Mesothelial cell of epicardium (in vitro differentiated cells): ENCODE measurements at regions not wholly inside any gene's neighbourhood (a gene's known extent, or its start where the extent isn't known, plus 50 kb on each side); places are given as distances from the start of the nearest gene placed in this dataset.

Experiments
- DNase-seq, 2 experiments: peaks; one replicate each; pipeline ENCODE4 v3.0.0; 2021; ENCODE audit warnings: low spot score in 2 of 2; ENCODE audit not compliant: unreplicated experiment in 2 of 2
- H3K27ac Mint-ChIP-seq: 2 replicates; pipeline ENCODE4 v1.8.0; 2021; ENCODE audit warnings: mixed read lengths
- H3K27me3 Mint-ChIP-seq: 2 replicates; pipeline ENCODE4 v1.8.0; 2021; ENCODE audit warnings: low read depth, mixed read lengths
- H3K36me3 Mint-ChIP-seq: 2 replicates; pipeline ENCODE4 v1.8.0; 2021; ENCODE audit warnings: mixed read lengths
- H3K4me1 Mint-ChIP-seq: 2 replicates; pipeline ENCODE4 v1.8.0; 2021; ENCODE audit warnings: mixed read lengths
- H3K4me3 Mint-ChIP-seq: 2 replicates; pipeline ENCODE4 v1.8.0; 2021; ENCODE audit warnings: mild to moderate bottlenecking, moderate library complexity, mixed read lengths
- H3K9me3 Mint-ChIP-seq: 2 replicates; pipeline ENCODE4 v1.8.0; 2021; ENCODE audit warnings: mixed read lengths
- TF ChIP-seq, protein P1 (sequence below): fragments of 200-600 bp; sonication (generic); IDR thresholded peaks from one replicate; pipeline ENCODE4 v1.5.0; 2021; ENCODE audit warnings: antibody characterized with exemption; ENCODE audit not compliant: unreplicated experiment

DNA sequence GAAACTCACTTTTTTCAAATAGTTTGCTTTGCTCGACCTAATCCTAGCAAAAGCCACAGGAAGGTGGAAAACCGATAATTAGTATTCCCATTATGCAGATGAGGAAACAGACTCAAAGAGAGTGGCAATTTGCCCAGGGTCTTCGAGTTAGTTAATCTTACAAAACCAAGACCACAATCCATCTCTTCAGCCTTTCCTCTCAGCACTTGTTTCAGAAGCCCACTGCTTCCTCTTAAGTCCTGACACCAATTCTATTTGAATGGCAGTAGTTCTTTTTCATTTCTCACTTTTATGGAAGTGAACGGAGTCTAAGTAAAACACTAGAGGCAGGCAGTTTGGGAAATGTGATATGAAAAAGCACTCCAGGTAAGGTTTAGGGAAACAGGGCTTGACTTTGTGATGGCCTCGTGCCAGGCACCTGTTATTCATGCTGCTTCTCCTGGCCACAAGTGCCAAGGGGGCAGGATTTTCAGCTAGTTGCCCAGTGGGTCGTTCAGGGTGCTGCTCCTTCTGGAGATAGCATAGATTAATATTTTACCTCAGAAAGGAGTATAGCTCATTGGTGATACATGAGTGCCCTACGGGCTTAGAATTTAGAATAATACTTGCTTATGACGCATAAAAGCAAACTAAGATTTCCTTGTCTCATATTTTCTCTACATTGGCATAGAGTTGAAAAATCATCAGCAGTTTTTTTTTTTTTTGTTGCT lies 76.6 kb upstream of the NRIP1 start:
- no peak overlapping the region for H3K27ac Mint-ChIP-seq
- TF ChIP-seq, protein P1, sequence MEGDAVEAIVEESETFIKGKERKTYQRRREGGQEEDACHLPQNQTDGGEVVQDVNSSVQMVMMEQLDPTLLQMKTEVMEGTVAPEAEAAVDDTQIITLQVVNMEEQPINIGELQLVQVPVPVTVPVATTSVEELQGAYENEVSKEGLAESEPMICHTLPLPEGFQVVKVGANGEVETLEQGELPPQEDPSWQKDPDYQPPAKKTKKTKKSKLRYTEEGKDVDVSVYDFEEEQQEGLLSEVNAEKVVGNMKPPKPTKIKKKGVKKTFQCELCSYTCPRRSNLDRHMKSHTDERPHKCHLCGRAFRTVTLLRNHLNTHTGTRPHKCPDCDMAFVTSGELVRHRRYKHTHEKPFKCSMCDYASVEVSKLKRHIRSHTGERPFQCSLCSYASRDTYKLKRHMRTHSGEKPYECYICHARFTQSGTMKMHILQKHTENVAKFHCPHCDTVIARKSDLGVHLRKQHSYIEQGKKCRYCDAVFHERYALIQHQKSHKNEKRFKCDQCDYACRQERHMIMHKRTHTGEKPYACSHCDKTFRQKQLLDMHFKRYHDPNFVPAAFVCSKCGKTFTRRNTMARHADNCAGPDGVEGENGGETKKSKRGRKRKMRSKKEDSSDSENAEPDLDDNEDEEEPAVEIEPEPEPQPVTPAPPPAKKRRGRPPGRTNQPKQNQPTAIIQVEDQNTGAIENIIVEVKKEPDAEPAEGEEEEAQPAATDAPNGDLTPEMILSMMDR, result no peak
- H3K4me1 Mint-ChIP-seq, result peaks cover 28% of the 10 kb centered on the region
- DNase-seq, result no peak
- H3K9me3 Mint-ChIP-seq, result no peaks in the 10 kb centered on the region
- H3K36me3 Mint-ChIP-seq, result no peaks in the 10 kb centered on the region
- H3K4me3 Mint-ChIP-seq, result no peak overlapping the region
- no peaks in the 10 kb centered on the region for H3K27me3 Mint-ChIP-seq

DNA sequence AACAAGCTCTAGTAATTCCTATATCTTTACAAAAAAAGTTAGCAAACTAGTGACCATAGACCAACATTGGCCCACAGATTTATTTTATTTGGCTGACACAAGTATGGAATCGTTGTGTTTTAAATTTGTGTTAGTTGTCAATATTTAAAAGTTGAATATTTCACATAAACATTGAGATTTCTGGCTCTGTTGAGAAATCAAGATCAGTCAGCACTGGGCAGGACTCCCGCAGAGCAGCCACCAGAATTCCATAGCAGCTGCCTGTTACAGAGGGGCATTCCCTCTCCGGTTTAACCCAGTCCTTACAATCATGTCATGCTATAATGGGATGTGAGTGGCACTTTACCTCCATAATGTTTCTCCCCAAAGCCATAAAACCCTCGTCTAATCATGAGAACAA lies 79.2 kb upstream of the NRIP1 start:
- no peak overlapping the region for H3K27ac Mint-ChIP-seq

DNA sequence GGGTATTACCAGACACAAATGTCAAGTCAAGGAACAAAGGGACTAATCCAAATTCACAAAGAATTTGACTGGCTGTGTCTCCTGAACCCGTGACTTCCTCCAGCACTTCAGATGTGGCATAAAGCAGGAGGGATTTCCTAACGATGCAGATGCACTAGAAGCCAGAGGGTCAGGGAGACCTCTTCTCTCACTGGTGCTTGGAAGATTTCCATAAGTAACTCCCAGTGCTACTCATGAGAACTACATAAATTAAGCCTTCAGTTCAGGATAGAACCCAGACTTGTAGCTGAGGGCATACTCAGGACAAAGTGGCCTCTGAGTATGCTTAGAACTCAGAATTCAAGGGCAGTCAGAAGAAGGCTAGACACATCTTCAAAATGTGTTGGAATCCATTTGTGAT lies 83.6 kb upstream of the NRIP1 start:
- TF ChIP-seq, protein P1, result no peak
- Mint-ChIP-seq H3K36me3 (no peaks in the 10 kb centered on the region), H3K27me3 (no peaks in the 10 kb centered on the region), H3K9me3 (no peaks in the 10 kb centered on the region), H3K4me1 (no peaks in the 10 kb centered on the region), H3K27ac (no peak overlapping the region), H3K4me3 (no peak overlapping the region)
- DNase-seq, result no peak

More for the DNA sequence above, 79.2 kb upstream of the NRIP1 start:
- H3K4me1 Mint-ChIP-seq, result peaks cover 20% of the 10 kb centered on the region
- no peaks in the 10 kb centered on the region for H3K36me3 Mint-ChIP-seq
- no peak overlapping the region for H3K4me3 Mint-ChIP-seq
- no peaks in the 10 kb centered on the region for H3K9me3 Mint-ChIP-seq
- no peaks in the 10 kb centered on the region for H3K27me3 Mint-ChIP-seq
- DNase-seq, result no peak
- TF ChIP-seq, protein P1, result no peak

DNA sequence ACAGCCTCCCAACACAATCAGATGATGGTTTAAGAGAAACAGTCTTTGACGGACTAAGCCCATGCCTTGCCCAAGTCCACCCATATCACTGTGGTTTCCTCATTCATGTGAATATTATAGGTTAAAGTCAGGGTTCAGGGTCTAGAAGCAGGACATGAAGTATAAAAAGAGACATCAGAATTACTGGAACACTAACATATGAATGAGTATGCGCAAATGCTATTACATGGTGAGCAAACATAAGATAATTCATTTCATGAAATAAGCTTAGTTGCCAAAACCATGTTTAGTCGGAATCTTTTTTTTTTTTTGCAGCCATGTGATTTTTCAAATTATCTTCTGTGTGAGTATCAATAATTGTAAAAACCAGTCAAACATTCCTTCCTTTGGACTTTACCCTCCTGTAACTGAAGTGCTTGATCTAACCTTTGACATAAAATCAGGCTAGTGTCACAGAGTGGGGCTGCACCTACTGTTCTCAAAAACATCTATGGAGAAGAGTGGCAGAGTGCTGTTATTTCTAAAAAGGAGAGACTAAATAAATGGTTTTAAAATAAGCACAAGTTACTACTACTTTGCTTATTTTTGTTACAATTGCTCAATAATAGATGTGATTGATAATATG lies 84.9 kb upstream of the NRIP1 start:
- Mint-ChIP-seq H3K4me3 (no peak overlapping the region), H3K4me1 (no peaks in the 10 kb centered on the region), H3K27me3 (no peaks in the 10 kb centered on the region), H3K36me3 (no peaks in the 10 kb centered on the region), H3K9me3 (peaks cover 3% of the 10 kb centered on the region), H3K27ac (no peak overlapping the region)
- DNase-seq, result no peak
- TF ChIP-seq, protein P1, result no peak

DNA sequence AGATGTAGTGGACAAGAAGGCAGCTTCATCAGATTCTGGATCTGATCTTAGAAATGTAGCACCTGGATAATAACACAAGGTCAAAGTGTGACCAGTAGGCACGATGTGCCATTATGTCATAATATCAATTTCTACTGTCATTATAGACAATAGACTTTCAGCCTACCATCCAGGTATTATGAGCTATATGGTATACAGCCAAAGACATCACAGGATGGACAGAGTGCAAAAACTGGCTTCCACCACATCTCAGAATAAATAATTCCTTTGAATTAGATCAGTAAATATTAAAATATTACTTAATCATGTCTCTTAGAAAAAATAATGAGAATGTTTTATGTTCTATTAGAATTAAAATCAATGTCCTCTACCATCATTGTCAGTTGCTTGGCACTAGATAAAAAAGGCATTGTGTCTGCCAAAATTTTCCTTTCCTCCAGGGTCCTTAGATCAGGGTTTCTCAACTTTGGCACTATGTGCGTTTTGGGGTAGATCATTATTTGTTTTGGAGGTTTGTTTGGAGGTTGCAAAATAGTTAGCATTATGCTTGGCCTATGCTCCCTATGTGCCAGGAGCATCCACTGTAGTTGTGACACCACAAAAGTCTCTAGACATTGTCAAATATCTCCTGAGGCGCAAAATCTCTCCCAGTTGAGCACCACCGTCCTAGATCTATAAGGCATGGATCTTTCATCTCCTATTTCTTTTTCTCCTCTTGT lies 86.7 kb upstream of the NRIP1 start:
- Mint-ChIP-seq H3K4me1 (no peaks in the 10 kb centered on the region), H3K9me3 (peaks cover 13% of the 10 kb centered on the region)

More for the DNA sequence above, 86.7 kb upstream of the NRIP1 start:
- no peaks in the 10 kb centered on the region for H3K36me3 Mint-ChIP-seq
- no peak overlapping the region for H3K27ac Mint-ChIP-seq
- no peak for DNase-seq
- TF ChIP-seq, protein P1, result no peak
- no peak overlapping the region for H3K4me3 Mint-ChIP-seq
- no peaks in the 10 kb centered on the region for H3K27me3 Mint-ChIP-seq
